Right forelimb (tissue), 1 donor: ENCODE measurements at regions not wholly inside any gene's neighbourhood (a gene's known extent, or its start where the extent isn't known, plus 50 kb on each side); places are given as distances from the start of the nearest gene placed in this dataset.

ENCODE experiments used
- DNase-seq: peaks from one replicate; pipeline ENCODE4 v3.0.0-alpha.2; 2018

DNA sequence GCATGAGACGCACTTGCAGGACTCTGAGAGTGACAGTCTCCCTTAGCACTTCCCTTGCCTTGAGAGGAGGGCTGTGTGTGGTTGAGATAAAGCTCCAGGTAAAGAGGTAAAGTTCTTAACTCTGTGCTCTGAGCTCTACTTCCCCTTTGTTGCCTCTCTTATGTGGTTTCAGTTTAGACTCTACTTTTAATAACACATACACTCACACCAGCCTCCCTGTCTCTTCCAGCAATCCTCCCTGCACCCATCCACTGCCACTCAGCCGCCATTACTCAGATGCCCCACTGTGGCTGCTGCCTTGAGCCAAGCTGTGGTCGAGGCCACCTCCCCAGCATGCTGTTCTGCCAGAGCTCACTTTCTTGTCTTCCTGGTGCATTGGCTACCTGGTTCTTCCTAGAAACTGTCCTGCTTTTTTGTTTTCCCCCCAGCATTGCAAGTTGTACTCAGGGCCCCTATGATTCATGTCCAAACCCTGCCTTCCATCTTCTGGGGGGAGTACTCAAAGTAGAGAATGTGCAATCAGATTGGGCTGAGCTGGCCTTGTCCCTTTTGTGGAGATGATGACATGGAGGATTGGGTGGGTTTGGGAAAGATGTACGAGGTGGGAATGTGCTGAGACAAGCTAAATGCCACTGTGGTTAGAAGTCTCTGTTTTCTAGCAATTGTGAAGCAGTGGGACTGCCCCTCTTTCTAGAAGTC, 115.5 kb upstream of the PARP11 start:
- DNase-seq: no peak

DNA sequence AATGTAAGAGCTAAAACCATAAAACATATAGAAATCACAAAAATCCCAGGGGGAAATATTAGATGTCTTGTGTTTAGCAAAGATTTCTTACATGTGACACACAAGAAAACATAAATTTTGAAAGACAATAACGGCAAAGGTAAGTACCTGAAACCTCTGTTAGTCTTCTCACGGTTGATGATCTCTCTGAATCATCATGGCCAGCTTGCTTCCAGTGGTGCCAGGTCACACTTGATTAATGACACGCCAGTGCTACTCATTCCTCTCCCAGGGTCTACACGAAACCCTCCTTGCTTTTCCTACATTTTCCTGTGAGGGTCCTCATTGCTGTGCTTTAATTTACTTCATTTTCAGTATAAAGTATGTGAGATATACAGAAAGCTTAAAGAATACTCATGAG, 114.4 kb upstream of the PARP11 start:
- DNase-seq: no peak

DNA sequence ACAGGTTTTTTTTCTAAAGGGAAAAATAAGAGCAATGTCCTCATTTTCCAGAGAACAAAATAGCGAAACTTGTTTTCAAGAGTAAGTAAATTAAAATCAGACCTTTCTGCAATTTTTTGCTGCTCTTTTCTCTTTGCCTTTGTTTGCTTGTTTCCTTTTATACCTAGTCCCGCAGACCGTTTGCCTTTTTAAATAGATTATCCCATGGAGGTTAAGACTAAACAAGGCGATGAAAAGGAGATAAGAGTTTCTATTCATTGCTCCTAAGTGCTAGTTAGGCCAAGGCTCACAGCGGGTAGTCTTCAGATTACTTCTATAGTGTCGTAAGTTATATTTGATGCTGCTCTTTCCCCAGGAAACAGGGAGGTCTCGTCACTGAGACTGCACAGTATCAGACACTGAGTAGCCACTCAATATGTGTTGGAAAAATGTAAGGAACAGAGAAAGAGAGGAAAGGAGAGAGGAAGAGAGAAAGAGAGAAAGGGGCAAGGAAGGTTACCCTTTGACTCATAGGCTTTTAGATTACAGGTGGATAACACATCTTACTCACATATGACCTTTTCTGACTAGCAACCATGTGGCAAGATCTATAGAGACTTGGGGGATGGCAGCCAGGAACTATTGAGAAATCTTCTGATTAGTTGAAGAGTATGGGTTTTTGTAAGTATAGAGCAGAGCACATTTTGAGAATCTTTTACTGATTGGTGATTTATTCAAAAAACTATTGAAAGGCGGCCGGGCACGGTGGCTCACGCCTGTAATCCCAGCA, 107.5 kb upstream of the PARP11 start:
- no peak for DNase-seq

DNA sequence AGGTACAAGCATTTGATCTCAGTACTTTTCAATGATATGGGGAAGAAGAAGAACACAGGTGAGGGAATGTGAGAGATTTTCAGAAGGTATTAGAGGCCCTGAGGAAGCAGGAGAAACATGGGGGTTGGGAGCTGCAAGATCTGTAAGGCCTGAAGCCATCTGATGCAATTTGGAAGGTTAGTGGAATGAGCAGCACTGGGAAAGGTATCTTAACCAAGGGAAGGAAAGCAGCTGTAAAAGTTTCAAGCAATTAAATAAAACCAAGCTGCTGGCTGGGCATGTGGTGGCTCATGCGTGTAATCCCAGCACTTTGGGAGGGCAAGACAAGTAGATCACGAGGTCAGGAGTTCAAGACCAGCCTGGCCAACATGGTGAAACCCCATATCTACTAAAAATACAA, 104.4 kb upstream of the PARP11 start:
- DNase-seq: no peak

DNA sequence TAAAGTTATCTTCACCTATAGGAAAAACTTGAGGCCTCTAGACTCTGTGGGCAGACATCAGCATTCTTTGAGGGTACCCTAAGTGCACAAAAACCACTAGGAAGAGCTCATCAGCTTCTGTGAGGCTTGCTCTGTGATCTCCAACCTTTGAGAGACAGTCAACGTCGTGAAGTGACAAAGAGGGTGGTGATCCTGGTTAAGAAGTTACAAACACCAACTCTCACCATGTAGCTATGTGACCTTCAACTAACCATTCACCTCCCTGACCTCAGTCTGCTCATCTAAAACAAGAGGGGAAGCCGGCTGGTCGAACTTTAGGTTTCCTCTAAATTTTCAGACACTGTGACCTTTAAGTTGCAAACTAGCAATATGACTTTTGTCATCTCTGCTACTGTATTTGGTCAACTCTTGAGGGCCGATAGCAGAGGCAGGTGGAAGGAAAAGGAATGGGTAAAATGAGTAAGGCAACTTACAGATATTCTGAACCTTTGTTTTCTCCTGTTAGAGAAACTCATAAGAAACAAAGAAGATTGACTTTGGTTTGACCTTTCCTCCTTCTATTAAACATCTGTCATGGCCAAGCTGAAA, 103.2 kb upstream of the PARP11 start:
- no peak for DNase-seq

DNA sequence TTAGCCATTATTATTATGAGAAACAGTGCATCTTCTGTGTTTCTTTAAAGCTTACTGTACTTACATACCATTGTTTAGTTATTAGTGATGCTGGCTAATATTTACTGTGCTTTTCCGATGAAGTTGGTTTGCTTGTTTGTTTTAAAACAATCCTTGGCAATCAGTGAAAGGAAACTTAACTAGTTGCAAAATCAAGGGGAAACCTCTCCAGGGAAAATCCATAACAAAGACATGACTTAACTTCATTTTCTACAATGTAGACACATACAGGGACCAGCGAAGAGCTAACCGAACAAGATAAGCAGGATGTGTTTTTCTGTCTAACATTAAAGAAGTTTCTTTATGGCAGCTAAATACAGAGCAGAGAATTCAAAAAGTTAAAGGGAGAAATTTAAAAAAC, 102.5 kb upstream of the PARP11 start:
- no peak for DNase-seq

DNA sequence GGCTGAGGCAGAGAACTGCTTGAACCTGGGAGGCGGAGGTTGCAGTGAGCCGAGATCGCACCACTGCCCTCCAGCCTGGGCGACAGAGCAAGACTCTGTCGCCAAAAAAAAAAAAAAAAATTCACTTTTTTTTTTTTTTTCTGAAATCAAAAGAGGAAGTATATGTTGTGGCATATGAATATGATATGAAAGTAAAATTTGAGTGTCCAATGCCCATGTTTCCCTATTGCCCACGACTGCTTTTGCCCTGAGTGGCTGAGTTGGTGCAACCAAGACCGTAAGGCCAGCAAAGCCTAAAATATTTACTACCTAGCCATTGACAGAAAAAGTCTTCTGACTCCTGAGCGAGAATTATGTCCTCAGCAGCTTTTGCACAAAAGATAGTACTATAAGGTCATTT, 101.7 kb upstream of the PARP11 start:
- no peak for DNase-seq

DNA sequence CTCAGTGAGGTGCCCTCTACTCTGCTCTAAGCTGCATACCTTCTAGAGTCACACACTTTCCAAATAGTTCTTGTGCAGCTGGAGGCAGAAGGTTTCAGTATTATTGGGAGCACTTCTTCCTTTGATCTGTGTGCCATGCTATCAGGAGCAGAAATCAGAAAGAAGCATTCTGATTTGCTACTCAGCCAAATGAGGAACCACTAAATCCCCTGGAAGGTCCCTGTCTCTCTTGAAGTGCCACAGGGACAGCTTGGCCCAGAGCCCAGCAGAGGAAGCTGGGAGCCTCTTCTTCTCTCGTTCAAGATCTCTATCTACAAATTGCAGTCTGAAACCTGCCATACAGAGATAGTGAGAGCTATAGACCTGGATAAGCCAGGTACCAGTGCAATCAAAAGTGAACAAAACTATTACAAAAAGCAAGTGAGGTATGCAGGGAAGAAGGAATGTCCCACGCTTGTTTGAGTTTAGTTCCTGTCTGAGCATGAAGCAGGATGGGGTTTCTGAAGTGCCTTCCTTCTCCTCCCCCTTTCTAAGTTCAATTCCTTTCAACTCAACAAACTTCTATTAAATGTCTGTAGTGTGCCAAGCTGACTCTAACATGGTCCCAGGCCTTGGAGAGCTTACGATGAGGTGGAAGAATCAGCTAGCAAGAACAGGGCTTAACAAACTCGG, 100.9 kb upstream of the PARP11 start:
- no peak for DNase-seq

DNA sequence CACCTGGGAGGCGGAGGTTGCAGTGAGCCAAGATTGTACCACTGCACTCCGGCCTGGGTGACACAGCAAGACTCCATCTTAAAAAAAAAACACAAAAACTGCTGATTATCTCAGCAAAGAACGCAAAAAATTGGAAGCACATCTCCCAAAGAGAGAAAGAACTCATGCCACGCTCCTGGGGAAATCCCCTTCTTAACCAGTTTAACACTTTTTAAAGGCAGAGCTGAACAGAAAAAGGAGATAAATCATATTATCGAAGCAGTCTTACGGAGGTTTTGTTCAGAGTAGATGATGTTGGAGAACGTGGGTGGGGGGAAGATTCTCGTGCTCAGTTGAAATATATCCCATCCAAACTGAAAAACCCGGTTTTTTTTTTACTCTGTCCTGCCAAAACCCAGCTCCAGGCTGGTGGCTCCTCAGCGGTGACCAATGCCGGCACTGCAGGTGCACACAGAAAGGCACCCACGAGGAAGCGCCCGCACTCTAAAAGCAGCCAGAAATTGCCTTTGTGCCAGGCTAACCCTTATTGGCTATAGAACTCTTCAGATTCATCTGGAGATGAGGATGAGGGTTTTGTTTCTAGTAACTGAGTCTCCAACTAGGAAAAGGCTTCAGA, 100.2 kb upstream of the PARP11 start:
- DNase-seq: no peak

DNA sequence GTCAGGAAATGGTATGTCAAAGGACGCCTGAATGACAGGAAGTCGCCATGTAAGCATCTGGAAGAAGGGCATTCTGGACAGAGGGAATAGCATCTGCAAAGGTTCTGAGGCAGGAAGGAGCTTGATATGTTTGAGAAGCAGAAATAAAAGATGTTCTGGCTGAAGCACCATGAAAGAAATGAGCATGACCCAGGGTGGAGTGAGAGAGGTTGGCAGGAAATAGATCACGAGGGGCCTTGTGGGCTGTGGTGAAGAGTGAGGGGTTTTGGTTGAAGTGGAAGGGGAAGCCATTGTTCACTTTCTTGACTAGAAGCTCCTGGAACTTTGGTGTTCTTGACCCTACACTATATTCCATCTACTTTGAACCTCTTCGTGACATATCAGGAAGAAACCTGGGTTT, 99.4 kb upstream of the PARP11 start:
- no peak for DNase-seq

DNA sequence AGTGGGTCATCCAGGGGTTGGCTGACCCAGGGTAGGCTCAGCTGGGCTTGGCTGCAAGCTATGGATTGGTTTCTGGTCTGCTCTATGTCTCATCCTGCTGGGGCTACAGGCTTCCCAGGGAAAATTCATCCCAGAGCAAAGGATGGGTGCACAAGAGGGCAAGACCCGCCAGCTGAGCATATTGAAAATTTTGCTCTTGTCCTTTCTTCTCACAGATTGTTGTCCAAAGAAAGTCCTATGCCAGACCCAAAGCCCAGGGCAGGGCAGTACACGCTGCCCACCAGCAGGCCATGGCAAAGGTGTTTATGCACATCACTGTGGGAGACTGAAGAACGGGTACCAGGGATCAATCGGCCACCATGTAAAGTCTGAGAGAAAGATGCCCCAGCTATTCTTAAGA, 95.3 kb upstream of the PARP11 start:
- no peak for DNase-seq

DNA sequence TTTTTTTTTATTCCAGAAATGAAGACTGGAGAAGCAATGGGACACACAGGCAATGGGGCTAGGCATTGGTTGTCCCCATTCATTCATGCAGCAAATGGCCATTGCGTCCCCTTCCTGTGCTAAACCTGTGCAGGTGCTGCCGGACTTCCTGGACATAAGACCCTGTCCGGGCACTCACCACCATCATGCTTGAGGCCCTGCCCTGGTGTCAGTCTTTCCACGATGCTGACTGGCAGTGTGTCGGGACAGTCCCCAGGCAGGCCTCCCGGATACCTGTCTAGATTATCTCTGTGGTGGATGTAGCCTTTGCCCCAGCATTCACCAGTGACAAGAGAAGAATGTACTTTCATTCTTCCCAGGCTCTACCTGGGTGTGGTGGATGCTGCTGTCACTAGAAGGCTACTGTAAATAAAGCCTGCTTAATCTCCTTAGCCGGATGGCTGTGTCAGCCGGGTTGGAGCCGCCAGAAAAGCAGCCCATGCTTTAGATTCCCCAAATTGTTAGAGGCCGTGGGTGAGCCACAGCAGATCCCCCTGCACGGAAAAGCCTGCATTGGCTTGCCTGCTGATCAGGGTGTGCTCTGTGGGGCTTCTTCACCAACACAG, 94.5 kb upstream of the PARP11 start:
- no peak for DNase-seq

DNA sequence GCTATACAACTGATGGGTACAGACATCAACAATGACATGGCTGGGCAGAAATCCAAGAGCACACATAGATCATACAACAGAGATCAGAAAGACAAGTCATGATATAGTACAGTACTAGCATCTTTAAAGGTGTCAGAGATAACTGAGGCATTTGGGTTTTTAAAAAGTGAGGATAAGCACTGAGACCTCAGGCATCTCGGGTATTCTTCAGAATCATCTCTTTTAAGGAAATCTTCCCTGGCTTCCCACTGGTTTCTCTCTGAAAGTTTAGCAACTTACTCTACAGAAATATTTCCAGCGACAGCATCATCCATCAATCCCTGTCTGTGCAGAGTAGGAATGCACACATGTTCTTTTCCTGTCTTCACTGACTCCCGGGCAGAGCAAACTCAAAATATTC, 93.2 kb upstream of the PARP11 start:
- no peak for DNase-seq

DNA sequence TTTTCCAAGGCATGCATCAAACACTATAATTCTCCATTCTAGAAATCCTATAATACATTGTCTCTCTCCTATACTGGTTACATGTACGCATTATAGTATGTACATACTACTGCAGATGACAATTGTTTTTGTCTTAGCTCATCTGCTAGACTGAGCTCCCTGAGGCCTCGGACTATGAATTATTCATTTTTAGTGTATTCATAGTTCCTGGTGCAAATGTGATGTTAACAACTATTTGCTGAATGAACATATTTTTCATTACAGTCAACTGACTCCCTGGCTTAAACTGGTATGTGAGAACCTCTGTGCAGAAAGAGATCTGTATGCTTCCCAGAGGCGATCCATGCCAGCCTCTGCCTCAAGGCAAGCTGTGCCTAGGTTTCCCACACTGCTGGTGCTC, 91.8 kb upstream of the PARP11 start:
- DNase-seq: no peak

DNA sequence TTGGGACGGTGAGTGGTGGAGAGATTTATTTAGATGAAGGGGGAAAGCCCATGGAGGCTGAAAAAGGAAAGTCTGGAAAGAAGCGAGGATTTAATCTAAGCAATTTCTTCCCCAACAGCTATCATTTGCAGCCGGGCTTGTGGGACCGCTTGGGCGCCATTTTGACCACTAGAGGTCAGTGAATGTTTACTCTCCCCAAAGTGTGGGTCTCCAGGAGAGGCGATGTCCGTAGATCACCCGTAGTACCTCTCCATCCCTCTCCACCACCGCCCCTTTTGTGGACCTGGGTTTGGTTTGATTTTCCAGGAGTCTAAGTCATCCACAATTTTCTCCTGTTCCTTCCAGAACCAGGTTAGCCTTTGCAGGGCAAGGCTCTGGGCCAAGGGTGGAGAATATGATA, 91.2 kb upstream of the PARP11 start:
- DNase-seq: no peak

DNA sequence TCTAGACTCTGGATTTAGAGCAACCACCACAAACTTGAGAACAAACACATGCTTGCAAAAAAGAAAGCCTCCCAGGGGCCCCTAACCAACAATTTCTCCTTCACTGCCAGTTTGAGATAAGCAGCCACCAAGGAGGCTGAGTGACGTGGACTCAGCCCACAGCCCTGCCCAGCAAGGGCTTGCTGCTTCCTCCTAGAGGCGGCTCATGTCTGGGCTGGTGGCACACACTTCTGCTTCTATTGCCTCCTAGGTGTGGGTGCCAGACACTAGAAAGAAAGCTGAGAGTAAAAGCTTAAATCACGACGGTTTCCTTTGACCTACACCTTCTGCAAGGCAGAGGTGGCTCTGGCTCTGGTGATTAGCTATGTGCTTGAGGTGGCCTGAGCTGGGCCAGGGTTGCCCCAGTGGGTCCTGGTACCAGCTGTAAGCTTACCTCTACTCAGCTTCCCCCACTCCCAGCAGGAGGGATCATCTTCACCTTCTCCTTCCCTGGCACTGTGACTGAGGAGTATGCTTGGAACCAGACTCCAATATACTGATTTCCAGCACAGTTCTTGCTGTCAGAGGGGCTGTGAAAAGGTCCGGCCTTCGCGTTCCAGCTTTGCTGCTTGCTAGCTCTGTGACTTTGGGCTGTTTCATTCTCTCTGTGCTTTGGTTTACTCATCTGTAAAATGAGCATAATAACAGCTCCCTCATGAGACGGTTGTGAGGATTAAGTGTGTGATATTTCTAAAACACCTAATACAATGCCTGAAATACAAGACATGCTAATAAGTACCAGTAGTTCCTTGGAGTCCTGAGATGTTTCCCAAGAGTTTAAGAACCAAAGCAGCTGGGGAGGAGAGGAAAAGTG, 89.7 kb upstream of the PARP11 start:
- DNase-seq: no peak

DNA sequence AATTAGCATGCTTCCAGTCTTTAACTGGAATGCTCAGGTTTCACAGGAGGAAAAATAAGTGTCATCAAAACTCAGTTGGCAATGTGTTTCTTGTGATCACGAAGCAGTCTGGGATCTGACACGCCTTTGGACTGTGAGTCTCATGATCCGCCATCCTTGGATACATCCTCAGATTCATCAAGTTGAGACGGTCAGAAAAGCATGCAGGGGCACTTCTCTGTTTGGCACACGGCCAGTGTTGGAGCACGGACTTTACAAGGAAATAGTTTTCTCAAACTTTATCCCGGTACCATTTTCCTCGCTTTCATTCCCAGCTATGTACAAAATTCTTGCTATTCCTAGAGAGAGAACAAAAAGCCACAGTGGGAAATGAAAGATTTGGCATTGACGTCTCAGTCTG, 88.4 kb upstream of the PARP11 start:
- DNase-seq: no peak

DNA sequence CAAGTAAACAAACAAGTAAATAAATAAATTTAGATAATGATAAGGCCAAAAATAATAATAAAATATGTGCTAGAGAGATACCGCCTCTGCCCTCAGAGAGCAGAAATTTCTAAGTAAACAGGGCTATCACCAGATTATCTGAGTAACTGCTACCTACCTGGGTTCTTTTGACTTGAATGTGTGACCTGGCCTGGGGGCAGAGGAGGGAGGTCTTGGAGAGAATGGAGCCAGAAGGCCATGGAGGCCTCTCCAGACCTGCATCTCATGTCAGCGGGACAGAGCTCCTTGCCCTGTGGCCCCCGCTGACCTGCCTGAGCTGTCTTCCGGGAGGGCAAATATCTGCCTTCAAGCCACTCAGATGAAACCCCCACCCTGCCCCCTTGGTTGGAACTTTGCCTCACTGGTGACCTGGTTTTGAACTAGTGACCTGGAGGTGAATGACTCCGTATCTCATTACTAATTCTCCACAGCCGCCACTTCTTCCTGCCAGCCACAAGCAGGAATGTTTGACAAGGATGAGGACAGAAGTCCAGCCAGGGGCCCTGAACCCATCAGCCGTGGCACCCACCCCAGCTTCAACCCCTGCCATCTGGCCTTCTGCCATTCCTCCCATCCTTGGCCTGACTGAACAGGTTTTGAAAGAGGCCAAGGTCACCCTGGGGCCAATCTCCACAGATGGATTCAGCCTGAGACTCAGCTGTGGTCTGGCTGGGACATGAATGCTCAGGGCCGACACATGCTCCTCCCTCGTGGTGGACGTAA, 86.8 kb upstream of the PARP11 start:
- DNase-seq: no peak

DNA sequence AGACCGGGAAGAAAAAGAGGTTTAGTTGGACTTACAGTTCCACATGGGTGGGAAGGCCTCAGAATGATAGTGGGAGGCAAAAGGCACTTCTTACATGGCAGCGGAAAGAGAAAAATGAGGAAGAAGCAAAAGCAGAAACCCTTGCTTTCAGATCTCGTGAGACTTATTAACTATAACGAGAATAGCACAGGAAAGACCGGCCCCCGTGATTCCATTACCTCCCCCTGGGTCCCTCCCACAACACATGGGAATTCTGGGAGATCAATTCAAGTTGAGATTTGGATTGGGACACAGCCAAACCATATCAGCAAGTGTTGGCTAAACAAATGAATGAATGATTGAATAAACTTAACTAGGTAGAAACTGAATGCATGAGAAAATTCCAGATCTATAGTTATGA, 85.3 kb upstream of the PARP11 start:
- no peak for DNase-seq

DNA sequence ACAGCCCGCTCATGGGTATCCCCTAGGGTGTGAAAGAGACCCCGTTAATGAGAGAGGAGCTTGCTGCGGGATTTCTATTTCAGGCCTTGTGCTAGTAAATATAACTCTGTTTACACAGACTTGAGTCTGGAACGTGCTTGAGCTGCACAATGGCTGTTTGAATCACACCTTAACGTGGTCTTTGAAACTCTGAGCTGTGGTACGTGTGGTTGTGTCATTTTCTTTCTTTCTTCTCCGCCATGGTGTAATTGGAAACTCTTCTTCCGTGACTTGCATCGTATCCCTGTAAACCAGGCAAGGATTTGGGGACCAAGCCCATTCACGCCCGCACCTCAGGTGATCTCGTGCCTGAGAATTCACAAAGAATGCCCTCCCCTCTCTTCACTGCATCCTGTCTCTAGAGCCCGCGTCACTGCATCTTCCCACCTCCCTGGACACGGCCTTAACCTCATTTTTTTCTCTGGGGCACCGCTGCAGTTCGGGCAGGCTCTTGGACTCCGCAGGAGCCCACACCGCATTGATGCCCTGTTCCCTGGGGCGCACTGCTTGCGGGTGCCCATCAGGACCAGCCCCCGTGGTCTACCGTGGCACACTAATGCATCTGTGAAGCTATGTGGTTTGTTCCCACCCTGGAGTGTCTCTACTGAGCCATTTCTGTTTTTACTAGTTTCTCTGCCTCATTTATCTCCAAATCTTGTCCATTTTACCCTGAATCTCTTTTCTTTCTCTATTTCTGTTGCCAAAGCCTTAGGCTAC, 78.4 kb upstream of the PARP11 start:
- no peak for DNase-seq
